HFF-Myc (cell line): ENCODE measurements at regions not wholly inside any gene's neighbourhood (a gene's known extent, or its start where the extent isn't known, plus 50 kb on each side); places are given as distances from the start of the nearest gene placed in this dataset.

Experiments used
- DNase-seq: peaks from one replicate; pipeline ENCODE4 v3.0.0-alpha.2; 2011; ENCODE audit warnings: low read depth; ENCODE audit errors: extremely low read depth
- H3K4me3 ChIP-seq: replicated peaks from 2 replicates; pipeline ENCODE4 v1.5.1; 2011; ENCODE audit warnings: low read depth, mild to moderate bottlenecking, control low read depth, low read length
- TF ChIP-seq, protein P1 (sequence below): IDR thresholded peaks from 2 replicates; pipeline ENCODE4 v1.5.1; 2012; ENCODE audit warnings: mild to moderate bottlenecking, low read depth, low read length, control low read depth; ENCODE audit errors: missing control alignments

DNA sequence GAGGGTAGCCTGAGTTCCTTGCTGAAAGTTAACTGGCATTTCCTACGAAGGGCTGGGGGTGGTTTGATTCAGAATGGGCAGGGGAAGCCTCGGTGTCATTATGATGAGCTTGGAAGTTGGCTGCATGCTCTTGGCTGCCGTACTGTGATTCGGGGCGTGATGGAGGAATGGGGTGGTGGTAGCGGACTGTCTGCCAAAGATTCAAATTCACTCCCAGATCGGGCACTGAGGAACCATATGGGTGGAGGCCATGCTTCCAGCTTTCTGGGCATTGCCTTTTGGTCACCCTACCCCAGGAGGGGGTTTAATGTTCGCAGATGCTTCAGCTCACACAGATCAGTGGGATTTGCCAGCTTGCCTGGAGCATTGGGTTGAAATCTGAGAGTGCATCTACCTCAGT, 492.8 kb upstream of the EEF2KMT start:
- no peak overlapping the region for H3K4me3 ChIP-seq
- TF ChIP-seq, protein P1, sequence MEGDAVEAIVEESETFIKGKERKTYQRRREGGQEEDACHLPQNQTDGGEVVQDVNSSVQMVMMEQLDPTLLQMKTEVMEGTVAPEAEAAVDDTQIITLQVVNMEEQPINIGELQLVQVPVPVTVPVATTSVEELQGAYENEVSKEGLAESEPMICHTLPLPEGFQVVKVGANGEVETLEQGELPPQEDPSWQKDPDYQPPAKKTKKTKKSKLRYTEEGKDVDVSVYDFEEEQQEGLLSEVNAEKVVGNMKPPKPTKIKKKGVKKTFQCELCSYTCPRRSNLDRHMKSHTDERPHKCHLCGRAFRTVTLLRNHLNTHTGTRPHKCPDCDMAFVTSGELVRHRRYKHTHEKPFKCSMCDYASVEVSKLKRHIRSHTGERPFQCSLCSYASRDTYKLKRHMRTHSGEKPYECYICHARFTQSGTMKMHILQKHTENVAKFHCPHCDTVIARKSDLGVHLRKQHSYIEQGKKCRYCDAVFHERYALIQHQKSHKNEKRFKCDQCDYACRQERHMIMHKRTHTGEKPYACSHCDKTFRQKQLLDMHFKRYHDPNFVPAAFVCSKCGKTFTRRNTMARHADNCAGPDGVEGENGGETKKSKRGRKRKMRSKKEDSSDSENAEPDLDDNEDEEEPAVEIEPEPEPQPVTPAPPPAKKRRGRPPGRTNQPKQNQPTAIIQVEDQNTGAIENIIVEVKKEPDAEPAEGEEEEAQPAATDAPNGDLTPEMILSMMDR = no peak
- DNase-seq = no peak

DNA sequence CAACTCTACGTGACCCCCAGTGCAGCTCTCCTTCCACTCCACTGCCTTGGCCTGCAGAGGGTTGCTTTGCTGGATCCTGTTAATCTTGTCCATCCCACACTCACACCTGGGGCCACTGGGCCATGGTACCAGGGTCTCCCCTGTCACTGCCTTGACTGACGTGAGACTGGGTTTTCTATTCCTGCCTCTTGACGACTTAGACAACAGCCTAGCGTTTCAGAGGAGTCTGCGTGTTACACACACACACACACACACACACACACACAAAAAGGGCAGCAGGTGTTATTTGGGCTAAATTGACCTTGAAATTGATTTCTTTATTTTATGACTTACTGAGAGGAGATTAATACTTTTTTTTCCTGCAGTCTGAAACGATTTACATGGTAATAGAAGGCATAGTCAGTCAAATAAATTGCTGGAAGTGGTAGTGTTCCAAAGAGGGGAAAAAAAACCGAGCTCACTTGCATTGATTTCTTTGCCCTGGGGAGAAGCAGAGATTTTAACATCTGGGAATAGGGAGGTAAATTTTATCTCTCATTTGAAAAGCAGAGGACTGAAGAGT, 492.3 kb upstream of the EEF2KMT start:
- H3K4me3 ChIP-seq = no peak overlapping the region
- DNase-seq = no peak
- TF ChIP-seq, protein P1 = no peak

DNA sequence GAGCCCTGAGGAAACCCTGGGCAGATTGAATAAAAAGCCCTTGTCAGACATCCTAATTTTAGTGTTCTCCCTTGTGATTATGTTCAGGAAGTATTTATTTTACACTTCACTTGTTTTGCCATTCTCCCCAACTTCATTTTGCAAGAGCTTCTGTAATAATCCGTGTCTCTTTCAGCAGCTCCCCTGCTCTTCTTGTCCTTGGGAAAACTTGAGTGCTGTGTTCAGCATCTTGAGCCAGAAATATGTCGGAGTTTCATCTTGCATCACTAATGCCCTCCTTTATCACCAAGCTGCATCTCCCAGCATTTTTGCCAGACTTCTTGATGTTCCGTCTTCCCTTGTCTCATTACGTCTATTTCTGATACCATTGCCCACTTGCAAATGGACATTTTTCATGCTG, 486.5 kb upstream of the EEF2KMT start:
- TF ChIP-seq, protein P1 = no peak
- H3K4me3 ChIP-seq = no peak overlapping the region
- DNase-seq = no peak

DNA sequence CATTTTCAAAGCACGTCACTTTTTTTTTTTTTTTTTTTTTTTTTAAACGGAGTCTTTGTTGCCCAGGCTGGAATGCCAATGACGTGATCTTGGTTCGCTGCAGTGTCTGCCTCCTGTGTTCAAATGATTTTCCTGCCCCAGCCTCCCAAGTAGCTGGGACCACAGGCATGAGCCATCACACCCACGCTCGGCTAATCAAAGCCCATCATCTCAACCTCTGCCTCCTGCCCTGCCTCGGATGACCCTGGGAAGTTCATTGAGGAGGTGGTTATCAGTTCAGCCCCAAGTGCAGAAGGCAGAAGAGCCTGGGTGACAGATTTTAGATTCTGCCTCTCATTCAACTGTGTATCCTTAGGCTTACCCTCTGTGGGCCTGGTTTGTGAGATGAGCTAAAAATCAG, 484.9 kb upstream of the EEF2KMT start:
- H3K4me3 ChIP-seq = no peak overlapping the region
- DNase-seq = no peak
- TF ChIP-seq, protein P1 = no peak

DNA sequence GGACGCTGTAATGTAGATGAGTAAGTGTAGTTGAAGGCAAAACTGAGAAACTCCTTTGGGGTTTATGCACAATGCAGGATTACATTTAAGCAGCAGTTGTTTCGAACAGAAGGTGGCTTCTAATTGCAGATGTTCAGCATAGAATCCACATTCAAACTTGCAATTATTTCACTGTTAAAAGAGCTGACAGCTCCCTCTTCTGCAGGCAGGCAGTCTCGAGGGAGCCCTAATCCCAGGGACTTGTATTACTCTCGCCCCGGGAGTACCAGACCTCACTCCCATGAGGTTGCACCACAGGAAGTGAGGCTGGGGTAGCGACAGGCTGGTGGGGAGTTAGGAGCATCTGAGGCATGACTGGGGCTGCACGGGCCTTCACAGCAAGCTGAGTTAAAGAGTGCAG, 484.3 kb upstream of the EEF2KMT start:
- no peak overlapping the region for H3K4me3 ChIP-seq
- no peak for DNase-seq
- TF ChIP-seq, protein P1 = no peak

- TF ChIP-seq, protein P1 = no peak
- H3K4me3 ChIP-seq = no peak overlapping the region
- DNase-seq = no peak
These were observed 483.8 kb upstream of the EEF2KMT start for GRCh38 chr16:5581428-5581827.

DNA sequence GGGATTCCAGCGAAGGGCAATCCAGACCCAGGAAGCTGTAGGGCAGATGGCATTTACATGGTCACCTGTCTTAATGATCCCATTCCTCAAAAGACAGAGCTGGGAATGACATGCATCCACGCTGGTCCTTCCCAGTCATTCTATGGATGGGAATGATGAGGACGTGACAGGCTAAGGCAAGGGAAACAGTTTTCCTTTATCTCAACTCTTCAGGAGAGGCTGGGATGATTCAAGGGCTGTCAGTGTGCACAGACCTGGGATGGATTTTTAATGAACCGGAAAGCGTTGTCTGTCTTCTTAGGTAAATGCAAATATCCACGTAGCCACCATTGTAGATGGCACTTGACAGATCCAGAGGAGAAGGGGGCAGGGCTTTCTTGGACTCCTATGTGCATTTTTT, 483.2 kb upstream of the EEF2KMT start:
- TF ChIP-seq, protein P1 = no peak
- no peak overlapping the region for H3K4me3 ChIP-seq
- DNase-seq = no peak
